ENCODE measurements at regions not wholly inside any gene's neighbourhood (a gene's known extent, or its start where the extent isn't known, plus 50 kb on each side); places are given as distances from the start of the nearest gene placed in this dataset.
A peak's percentile ranks its signal among the peaks of the same experiment; 100 is the strongest.
"Not testable (repeated sequence)": the region's sequence is repeated elsewhere in the genome, so short reads cannot be mapped to it uniquely, and the experiment has no call there.

DNA sequence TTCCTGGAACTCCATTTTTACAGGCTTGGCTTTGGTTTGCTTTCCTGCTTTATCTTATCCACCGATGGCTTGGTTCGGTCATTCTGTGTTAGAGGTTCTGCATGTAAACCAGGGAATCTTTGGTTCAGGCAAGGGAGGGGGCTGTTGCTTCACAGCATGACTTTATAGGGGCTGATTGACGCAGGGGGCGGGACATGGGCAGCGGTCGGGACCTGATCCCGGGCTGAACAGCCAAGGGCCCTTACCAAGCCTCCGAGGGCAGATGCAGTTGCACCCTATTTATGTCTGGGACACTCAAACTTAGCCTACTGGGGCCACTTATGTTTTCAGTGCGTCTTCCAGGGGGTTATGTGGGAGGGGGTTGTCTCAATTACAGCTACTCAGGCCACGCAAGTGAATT lies 312.4 kb downstream of the ZNF536 start:
- intact Hi-C loops (cut with DNase I), result loop anchor here (10.0 kb wide), 1 partner anchor 1540 kb away; no protein-coding TSS in a partner anchor

DNA sequence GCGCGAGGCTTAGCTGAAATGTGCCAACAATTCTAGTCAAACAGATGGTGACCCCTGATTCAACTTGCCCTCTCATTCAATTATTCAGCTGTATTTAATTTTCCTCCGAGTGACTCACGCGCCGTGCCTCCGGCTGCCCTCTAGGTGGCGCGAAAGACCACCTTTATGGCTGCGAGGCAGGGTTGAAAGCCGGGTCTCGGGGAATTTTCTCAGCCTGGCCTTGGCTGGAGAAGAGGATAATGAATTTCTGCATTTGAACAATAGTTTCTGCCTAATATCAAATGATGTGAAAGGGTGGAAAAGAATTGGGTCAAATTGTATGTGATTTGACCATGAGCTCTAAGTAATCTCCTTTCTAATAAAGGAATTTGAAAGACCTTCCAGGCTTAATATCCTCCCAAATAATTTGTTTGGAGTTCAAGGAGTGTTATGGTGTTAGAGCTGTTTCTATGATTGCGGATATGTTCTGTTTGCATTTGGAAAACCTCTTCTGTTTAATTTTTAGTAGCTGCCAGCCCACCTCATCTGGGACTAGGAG lies 310.9 kb downstream of the ZNF536 start:
- H3K9me3 ChIP-seq, result no peaks in the 10 kb centered on the region
- H3K4me3 ChIP-seq, result no peak overlapping the region
- H3K27ac ChIP-seq, result no peak overlapping the region
- H3K36me3 ChIP-seq, result no peaks in the 10 kb centered on the region
- no peak for DNase-seq
- no peak for TF ChIP-seq POLR2A (IDR thresholded peaks at IDR 0.05)
- TF ChIP-seq, protein P1, sequence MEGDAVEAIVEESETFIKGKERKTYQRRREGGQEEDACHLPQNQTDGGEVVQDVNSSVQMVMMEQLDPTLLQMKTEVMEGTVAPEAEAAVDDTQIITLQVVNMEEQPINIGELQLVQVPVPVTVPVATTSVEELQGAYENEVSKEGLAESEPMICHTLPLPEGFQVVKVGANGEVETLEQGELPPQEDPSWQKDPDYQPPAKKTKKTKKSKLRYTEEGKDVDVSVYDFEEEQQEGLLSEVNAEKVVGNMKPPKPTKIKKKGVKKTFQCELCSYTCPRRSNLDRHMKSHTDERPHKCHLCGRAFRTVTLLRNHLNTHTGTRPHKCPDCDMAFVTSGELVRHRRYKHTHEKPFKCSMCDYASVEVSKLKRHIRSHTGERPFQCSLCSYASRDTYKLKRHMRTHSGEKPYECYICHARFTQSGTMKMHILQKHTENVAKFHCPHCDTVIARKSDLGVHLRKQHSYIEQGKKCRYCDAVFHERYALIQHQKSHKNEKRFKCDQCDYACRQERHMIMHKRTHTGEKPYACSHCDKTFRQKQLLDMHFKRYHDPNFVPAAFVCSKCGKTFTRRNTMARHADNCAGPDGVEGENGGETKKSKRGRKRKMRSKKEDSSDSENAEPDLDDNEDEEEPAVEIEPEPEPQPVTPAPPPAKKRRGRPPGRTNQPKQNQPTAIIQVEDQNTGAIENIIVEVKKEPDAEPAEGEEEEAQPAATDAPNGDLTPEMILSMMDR (IDR thresholded peaks at IDR 0.05), result peak; percentile 67 to 87 (median 82)
- intact Hi-C loops (cut with DNase I), result loop anchor here (10.0 kb wide), 1 partner anchor 1542 kb away; no protein-coding TSS in a partner anchor
- peaks cover 0 to 31% (median 0%) of the 10 kb centered on the region in 4 donors for H3K27me3 ChIP-seq
- 4 to 5% methylated on average over 13 of the region's 13 CpGs for WGBS, 2 donors
- peaks cover 0 to 30% (median 13%) of the 10 kb centered on the region in 3 donors for H3K4me1 ChIP-seq

More for the DNA sequence above, 312.4 kb downstream of the ZNF536 start:
- Histone ChIP-seq H3K36me3 (no peaks in the 10 kb centered on the region), H3K27ac (no peak overlapping the region), H3K27me3 (peaks cover 0 to 40% (median 0%) of the 10 kb centered on the region in 4 donors), H3K4me3 (no peak overlapping the region), H3K9me3 (no peaks in the 10 kb centered on the region), H3K4me1 (peaks cover 0 to 30% (median 13%) of the 10 kb centered on the region in 3 donors)
- no peak for DNase-seq
- WGBS, 2 donors, result 76 to 82% methylated on average over 10 of the region's 10 CpGs
- TF ChIP-seq, protein P1 (IDR thresholded peaks at IDR 0.05), result no peak
- no peak for TF ChIP-seq POLR2A (IDR thresholded peaks at IDR 0.05)

DNA sequence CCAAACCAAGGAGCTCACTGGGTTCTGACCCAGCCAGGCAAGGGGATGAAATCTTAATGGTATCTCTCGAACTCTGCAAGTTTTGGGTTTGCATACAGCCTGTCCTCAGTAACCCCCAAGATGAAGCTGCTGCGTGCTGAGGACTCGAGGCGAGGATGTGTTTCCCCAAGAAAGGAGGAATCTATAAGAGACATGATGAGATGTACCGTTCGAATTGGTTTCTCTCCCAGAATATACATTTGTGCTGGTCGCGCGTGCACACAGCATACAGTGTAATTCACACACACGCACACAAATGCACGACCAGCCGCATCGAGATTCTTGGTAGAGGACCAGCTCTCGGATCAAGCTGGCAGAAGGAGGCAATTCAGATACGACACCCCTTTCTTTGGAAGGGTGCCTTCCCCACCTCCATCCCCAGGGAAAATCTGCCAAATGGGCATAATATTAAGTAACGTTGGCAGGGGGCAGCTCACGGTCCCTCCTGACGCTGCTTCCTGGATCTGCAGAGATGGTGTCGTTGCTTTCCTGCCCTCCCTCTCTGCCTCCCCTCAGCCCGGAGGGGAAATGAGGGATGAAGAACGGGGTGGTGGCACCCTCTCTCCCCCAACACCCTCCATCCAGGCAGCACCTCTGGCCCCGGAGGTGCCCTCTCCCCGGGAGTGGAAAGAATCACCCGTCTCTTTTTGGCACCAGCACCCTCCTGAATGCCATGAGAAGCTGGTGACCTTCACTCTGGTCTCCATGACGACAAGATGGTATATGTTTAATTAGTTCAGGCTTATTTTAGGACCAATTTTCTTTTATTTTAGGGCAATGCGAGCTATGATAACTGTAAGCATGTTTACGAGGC lies 310.2 kb downstream of the ZNF536 start:
- no peaks in the 10 kb centered on the region for H3K9me3 ChIP-seq
- 40 to 47% methylated on average over 26 to 27 of the region's 27 CpGs for WGBS, 2 donors
- intact Hi-C loops (cut with DNase I), result loop anchor here (10.0 kb wide), 1 partner anchor 1542 kb away; no protein-coding TSS in a partner anchor
- H3K27ac ChIP-seq, result no peak overlapping the region
- H3K4me1 ChIP-seq, result peaks cover 0 to 30% (median 13%) of the 10 kb centered on the region in 3 donors
- H3K4me3 ChIP-seq, result peak overlapping the region in 1 of 4 donors; percentile 12
- TF ChIP-seq, protein P1 (IDR thresholded peaks at IDR 0.05), result no peak
- TF ChIP-seq POLR2A (IDR thresholded peaks at IDR 0.05), result no peak
- no peak for DNase-seq
- no peaks in the 10 kb centered on the region for H3K36me3 ChIP-seq
- peaks cover 0 to 31% (median 0%) of the 10 kb centered on the region in 4 donors for H3K27me3 ChIP-seq

DNA sequence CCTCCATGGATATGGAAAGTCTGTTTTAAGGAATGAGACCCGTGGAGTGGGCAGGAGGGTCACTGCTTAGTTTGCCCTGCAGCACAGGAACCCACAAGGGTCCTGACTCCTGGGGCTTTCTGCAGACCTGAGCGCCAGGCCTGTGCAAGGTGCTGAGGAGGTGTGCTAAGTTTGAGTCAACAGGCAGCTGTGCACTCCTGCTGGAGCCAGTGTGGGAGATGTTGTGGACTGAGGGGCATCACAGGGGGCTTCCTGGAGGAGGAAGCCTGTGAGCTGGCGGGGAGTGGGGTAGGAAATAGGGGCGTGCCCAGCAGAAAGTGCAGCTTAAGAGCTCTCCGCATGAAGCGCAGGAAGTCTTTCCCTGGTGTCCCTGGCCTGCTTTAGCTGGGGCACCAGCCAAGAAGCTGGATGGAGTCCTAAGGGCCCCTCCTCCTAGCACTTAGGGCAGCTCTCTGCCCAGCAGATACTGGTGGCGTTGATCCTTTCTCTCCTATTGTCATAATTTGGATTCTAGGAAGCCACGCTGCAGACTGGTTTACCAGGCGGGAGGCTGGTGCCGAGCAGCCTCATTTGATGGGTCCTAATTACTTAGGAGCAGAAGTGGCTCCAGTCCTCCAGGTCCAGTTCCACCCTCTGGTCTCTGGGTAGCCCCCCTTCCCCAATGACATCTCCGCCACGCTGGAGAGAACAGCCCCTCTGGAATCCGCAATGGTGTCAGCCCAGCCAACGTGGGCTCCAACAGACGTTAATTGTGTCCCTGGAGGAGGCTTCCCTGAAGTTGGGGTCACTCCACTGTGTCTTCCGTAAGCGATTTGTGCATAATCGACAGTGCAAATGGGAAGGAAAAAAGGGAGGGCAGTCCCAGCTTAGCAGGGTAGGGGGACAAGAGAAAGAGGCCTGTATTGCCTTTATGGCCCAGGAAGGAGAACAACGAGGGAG lies 309.2 kb downstream of the ZNF536 start:
- TF ChIP-seq, protein P1 (IDR thresholded peaks at IDR 0.05), result no peak
- TF ChIP-seq POLR2A (IDR thresholded peaks at IDR 0.05), result no peak
- 70 to 80% methylated on average over 3 to 7 of the region's 19 CpGs for WGBS, 2 donors
- intact Hi-C loops (cut with DNase I), result loop anchor here (10.0 kb wide), 1 partner anchor 1543 kb away; no protein-coding TSS in a partner anchor
- H3K27me3 ChIP-seq, result peaks cover 0 to 26% (median 0%) of the 10 kb centered on the region in 4 donors
- H3K4me1 ChIP-seq, result peaks cover 0 to 20% (median 10%) of the 10 kb centered on the region in 3 donors
- DNase-seq, result no peak
- no peaks in the 10 kb centered on the region for H3K9me3 ChIP-seq
- no peak overlapping the region for H3K27ac ChIP-seq
- no peak overlapping the region for H3K4me3 ChIP-seq
- H3K36me3 ChIP-seq, result no peaks in the 10 kb centered on the region

DNA sequence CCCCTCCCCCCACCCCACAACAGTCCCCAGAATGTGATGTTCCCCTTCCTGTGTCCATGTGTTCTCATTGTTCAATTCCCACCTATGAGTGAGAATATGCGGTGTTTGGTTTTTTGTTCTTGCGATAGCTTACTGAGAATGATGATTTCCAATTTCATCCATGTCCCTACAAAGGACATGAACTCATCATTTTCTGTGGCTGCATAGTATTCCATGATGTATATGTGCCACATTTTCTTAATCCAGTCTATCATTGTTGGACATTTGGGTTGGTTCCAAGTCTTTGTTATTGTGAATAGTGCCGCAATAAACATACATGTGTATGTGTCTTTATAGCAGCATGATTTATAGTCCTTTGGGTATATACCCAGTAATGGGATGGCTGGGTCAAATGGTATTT lies 308.2 kb downstream of the ZNF536 start:
- H3K4me3 ChIP-seq, H3K36me3 ChIP-seq, H3K27ac ChIP-seq, DNase-seq, H3K9me3 ChIP-seq: not testable (repeated sequence)
- Histone ChIP-seq H3K4me1 (peaks cover 0 to 17% (median 10%) of the 10 kb centered on the region in 3 donors), H3K27me3 (peaks cover 0 to 23% (median 0%) of the 10 kb centered on the region in 4 donors)
- 71 to 94% methylated on average over 1 to 2 of the region's 3 CpGs for WGBS, 2 donors
- intact Hi-C loops (cut with DNase I), result loop anchor here (10.0 kb wide), 1 partner anchor 1544 kb away; no protein-coding TSS in a partner anchor
